NCI-H748 (cell line): ENCODE measurements at regions not wholly inside any gene's neighbourhood (a gene's known extent, or its start where the extent isn't known, plus 50 kb on each side); places are given as distances from the start of the nearest gene placed in this dataset.

ENCODE experiments used
- DNase-seq: peaks from one replicate; lab custom pipeline; 2025; ENCODE audit not compliant: unreplicated experiment; lab: John Stamatoyannopoulos, UW

DNA sequence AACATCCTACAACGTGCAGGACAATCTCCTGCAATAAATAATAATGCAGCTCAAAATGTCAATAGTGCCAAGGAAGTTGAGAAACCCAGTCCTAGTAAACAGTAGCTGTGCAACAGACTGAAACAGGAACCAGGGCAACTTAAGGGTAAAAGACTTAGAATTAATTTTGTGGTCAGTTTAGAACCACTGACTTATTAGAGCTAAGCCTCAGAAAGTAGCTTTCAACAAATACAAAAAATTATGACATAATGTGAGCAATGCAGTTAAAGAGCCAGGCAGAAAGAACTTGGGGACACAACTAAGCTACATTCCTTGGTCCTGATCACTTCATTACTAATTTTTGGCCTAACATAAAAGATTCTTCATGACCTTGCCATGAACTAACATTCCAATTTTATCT lies 195.4 kb downstream of the MACC1 start:
- no peak for DNase-seq

DNA sequence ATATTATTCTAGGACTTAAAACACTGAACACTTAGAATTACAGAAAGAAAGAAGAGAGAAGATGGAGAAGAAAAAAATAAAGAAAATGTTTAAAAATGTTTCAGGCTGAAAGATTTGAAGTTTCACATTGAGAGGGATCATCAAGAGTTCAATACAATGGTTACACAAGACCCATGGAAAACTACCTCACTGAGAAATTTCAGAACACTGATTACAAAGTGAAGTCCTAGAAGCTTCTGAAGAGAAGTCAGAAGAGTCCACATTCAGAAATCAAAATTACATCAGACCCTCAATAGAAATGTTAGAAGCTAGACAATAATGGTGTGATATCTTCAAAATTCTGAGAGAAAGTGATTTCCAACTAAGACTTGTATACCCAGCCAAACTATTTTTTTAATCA lies 196.1 kb downstream of the MACC1 start:
- no peak for DNase-seq

DNA sequence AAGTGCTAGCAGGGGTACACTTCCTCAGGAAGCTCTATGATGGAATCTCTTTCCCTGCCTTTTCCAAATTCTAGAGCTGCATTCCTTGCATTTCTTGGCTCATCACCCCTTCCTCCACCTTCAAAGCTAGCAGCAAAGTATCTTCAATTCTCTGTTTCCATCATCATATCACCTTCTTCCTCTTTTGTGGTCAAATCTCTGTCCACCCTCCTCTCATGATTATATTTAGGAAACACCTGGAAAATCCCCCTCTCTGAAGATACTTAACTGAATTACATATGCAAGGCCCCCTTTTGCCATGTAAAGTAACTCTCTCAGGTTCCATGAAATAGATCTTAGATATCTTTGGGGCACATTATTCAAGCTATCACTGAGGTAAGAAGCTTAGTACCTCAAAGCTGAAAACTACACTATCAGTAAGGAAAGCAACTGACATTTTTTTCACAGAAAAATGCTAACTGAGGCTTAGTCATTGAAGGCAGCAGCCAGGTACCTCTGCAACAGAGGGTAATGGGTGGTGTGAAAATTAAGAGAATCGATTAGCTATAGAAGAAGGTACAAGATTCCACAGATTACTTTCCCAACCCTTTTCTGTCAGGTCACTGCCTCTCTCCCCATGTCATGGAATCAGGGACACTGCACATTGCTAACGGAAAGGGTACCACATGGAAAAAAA lies 197.3 kb downstream of the MACC1 start:
- no peak for DNase-seq

DNA sequence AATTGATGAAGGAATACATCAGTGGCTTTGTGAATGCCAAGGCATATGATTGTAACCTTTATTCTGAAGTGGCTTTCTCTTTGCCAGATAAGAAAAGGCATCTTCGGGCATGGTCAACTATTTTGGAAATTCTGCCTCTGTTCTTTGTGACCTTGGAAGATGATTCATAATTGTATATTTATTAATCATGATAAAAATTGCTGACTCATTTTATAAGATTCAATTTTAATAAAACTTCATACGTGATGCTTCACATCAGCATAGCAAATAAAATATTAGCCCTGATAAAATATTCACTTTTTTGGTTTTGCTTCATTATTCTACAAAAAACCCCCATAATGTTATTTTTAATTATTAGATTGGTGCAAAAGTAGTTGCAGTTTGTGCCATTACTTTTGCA lies 200.5 kb downstream of the MACC1 start:
- no peak for DNase-seq

DNA sequence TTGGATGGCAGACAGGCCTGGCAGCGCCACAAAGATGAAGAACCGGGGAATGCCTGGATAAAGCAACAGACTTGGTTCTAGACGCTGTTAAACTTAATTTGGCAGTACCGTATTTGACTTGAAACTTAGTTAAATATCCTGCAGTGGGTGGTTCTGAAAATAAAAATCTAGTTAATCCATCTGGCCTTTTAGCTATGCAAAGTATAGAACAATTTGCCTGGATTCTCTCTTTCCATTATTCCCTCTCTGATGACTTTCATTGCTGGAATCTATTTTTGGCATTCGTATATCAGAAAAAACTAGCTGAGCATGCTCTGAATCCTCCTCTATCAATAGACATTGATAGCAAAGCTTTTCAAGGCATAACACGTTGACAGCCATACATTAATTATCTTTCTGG lies 203.6 kb downstream of the MACC1 start:
- DNase-seq: no peak

DNA sequence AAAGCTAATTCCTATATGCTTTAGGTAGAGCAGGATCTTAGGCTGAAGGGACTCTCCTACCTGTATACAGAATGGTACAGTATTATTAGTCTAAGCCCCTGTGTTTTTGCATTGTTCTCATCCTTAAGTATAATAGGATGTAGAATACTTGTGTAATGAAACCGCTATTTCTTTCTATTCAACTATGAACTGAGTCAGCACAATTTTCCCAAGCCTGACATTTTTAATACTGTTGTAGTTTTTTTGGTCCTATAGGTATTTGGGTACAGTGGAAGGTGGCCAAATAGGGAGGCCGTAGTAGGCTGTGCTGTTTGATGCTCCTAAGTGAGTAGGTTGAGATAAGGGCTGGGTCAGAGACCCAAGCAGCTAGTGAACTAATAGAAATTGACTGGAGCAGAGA lies 205.1 kb downstream of the MACC1 start:
- DNase-seq: no peak

DNA sequence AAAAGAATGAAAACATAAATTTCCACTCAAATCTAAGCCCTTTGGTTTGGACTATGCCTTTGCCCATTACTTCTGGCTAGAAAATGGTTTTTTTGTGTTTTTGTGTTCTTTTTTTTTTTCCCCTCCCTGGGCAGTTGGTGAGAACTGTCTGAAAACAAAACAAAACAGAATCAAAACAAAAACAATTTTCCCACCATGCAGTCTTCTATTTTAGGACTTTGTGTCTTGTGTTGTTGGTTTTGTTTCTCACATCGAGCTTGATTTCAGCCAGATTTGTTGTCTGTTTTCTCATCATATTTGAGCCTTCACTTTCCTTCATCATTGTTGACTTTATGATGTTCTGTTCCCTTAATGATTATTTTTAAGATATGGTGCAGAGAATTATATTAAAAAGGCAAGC lies 206.3 kb downstream of the MACC1 start:
- no peak for DNase-seq

DNA sequence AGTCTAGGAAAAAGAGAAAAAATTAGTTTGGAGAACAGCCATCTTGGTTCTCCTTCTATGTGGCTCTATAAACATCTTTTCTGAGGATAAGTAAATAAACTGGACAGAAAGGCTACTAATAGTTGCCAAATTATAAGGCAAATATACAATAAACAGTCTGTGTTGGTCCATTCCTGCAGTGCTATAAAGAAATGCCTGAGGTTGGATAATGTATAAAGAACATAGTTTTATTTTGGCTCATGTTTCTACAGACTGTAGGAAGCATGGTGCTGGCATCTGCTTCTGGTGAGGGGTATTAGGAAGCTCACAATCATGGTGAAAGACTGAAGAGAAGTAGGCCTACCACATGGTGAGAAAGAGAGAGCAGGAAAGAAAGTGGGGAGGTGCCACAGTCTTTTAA lies 209.7 kb downstream of the MACC1 start:
- no peak for DNase-seq

DNA sequence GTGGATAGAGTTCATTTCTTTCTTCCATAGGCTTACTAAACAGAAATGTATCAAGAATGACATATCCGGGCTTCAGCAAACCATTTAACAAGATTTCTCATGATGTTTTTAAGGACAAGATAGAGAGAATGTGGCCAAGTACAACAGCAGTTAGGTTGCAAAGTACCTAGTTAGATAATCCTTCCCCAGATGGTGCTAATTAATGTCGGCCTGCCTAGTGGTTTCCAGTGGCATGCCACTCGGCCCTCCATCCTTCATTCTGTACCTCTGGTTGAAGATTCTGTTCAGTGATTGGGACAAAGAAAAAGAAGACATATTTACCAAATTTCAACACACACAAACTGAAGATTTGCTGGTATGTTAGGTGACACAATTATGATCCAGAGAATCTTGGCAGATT lies 212.1 kb downstream of the MACC1 start:
- no peak for DNase-seq

DNA sequence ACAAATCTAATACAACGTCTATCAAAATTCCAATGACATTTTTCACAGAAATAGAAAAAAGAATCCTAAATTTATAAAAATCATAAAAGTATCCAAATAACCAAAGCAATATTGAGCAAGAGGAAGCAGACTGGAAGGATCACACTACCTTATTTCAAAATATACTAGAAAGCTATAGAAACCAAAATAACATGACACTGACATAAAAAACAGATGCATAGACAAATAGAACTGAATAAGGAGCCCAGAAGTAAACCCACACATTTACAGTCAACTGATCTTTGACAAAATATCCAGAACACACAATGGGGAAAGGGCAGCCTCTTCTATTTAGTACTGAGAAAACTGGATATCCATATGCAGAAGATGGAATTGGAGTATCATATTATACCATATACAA lies 217.5 kb downstream of the MACC1 start:
- DNase-seq: no peak

DNA sequence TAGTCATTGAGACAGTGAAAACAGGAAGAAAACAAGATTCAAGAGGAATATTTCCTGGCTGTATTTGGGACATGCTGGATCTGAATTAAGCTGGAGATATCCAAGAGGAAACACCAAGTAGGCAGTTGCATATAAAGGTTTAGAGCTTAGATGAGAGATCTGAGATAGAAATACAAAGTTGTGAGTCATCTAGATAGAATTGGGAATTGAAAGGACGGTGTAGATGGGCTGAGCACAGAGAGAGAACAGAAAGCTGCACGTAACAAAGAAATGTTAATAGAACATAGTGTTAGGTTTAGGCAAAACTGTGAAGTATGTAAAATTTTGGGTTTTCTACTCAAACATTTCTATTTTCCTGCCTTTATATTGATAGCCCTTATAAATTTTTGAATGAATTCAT lies 218.5 kb upstream of the TMEM196 start:
- DNase-seq: no peak

DNA sequence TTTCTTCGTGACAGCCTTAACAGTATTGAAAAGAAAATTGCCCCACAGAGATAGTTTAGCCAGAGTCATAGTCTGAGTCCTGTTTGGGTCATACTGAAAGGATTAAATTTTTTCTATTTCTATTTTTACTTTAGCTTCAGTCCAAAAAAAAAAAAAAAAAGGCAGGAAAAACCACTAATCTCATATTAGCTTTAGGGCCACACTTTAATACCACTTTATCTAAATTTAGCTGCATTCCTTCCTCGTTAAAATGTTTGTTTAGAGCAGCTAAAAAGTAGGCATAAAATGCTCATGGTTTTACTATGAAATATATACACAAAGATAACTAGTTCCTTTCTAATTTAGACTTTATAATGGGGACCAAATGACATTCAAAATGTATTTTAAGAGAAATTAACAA lies 216.5 kb upstream of the TMEM196 start:
- no peak for DNase-seq

DNA sequence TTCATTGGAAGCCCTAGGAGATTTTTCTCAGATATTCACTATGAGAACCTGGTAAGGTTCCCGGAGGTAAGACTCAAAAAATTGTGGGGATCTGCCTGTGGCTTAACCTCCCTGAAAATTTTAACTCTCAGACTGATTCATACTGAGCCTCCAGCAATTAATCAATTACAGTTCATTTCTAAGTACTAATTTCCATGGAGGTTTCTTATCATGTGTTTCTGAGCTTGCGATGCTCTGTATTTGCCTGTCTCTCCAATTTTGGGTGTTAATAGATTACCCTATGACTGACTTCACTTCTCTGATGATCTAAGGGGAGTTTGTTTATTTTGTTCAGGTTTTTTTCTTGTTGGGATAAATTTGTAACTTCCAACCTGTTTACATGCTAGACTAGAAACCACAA lies 215.4 kb upstream of the TMEM196 start:
- DNase-seq: no peak

DNA sequence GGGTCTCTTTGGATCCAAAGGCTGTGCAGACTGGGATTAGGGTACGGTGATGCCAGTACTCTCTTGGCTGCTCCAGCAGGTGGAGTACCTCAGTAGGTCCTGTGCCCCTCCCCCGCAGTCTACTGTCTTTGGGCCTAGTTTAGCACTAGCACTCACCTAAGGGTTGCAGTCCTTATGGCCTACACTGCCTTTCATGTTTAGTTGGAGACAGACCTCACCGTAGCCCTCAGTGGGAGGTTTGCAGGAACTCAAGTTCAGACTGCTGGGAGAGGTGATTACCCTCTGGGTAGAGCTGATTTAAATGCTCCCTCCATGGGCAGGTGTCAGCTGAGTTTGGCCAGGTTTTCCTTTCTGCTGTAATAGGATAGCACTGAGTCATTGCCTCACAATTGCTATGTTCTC lies 210.8 kb upstream of the TMEM196 start:
- peak; percentile 44 for DNase-seq

DNA sequence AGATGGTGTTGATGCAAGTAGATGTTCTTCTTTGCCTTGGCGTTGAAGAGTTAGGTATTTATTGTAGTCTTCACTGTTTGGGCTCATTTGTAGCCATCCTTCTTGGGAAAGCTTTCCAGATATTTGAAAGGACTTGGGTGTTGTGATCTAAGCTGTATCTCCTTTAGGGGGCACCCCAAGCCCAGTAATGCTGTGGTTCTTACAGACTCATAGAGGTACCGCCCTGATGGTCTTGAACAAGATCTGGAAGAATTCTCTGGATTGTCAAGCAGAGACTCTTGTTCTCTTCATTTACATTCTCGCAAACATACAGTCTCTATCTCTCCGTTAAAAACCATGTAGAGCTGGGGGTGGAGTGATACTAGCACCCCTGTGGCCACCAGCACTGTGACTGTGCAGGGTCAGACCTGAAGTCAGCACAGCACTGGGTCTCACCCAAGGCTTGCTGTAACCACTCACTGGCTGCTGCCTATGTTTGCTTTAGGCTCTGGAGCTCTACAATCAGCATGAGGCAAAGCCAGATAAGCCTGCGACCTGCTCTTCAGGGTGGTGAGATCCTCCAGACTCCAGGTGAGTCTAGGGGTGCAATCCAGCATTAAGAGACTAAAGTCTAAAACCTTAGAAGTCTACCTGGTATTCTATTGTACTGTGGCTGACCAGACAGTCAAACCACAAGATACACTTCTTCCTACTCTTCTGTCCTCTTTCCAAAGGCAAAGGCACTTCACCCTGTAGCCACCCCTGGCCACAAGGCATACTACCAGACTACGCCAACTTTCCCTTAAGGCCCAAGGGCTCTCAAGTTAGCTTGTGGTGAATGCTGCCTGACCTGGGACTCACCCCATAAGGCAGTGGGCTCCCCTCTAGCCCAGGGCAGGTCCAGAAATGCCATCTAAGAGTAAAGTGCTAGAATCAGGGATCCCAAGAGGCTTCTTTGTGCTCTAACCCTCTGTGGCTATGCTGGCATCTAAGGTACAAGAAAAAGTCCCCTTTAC lies 209.7 kb upstream of the TMEM196 start:
- DNase-seq: peak; percentile 70

DNA sequence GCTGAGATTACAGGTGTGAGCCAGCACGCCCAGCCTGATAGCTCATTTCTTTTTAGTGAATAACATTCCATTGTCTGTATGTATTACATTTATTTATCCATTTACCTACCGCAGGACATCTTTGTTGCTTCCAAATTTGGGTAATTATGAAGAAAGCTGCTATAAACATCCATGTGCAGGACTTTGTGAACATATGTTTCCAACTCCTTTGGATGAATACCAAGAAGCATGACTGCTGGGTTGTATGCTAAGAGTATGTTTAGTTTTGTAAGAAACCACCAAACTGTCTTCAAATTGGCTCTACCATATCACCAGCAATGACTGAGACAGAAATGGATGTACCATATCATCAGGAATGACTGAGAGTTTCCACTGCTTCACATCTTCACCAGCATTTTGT lies 200.2 kb upstream of the TMEM196 start:
- DNase-seq: no peak

DNA sequence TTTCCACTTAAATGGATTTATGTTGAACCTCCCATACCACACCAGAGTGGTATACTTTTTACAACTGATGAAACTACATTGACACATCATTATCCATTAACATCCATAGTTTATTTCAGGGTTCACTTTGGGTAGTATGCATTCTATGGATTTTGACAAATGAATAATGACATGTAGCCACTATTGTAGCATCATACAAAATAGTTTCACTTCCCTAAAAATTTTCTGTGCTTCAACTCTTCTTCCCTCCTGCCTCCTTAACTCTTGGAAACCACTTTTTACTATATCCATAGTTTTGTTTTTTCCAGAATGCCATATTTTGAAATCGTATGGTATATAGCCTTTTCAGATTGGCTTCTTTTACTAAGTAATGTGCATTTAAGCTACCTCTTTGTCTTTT lies 199.5 kb upstream of the TMEM196 start:
- DNase-seq: no peak

DNA sequence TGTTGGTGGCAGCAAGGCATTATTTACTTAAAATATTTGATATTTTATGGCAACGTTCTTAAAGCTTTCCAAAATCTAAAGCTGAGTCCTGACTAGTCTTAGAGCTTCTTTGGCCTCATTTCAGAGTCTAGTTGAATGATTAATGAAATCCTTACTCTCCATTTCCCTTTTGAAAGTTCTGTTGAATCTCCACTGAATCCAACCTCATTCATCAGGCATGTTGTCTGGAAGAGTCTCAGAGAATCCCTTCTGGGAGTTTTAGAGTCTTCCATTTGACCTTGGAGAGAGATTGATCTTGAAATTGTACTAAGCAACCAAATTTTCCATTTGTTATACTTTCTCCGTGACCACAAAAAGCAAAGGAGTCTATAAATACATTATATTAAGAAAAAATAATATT lies 198.5 kb upstream of the TMEM196 start:
- DNase-seq: no peak

DNA sequence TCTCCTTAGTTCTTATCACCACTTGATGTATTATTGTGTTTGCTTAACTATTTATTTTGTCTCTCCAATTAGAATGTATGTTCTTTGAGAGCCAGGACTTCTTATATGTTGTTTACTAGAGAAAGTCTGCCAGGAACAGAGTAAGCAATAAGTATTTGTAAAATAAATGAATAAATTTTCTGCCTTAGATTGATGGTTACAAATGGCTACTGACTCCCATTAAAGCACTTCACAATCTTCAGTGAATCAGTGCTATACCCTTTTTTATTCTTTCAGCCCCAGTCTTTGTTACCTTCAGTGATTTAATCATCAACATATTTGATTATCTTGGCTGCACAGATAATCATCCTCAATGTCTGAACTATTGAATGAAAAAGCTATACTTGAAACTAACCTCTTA lies 197.1 kb upstream of the TMEM196 start:
- no peak for DNase-seq

DNA sequence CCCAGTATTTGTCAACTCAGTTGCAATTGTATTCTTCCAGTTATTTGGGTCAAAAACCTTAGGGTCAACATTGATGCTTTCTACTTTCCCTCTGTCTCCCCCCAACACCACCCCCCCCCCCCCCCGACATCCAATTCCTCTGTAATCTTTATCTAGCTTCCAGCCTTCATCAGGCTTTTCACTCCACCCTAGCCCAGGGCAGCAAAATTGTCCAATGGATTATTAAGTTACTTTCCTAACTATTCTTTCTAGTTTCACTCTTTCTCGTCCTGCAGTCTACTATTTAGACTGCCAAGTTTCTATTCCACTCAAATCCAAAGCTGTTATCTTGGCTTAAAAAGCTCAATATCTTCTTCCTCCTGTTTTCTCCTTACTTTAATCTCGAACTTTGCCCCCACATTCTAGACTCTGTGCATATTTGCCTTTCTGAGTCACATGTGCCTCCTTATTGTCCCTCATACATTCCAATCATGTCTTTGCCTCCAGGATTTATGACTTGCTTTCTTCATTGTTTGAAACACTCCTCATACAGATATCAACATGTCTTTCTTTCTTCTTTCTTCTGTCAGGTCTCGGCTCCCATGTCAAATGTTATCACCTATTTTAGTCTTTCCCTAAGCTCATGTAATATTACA lies 196.6 kb upstream of the TMEM196 start:
- no peak for DNase-seq

DNA sequence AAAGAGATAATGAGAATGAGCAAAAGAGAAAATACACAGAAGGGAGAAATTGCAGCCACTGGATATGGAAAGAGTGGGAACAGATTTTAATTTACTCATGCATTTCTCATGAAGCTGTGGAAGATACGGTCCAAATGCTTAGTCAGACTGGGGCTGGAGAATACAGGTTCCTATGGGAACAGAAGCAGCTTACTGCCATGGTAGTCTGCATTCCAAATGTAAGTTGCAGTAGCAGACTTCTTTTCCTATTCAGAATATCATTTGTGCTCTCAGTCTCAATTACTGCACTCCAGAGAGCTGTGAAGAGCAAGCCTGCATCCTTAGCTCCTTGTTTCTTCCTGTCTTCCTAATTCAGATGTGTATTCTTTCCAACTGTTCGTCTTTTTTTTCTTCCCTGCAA lies 190.8 kb upstream of the TMEM196 start:
- no peak for DNase-seq

DNA sequence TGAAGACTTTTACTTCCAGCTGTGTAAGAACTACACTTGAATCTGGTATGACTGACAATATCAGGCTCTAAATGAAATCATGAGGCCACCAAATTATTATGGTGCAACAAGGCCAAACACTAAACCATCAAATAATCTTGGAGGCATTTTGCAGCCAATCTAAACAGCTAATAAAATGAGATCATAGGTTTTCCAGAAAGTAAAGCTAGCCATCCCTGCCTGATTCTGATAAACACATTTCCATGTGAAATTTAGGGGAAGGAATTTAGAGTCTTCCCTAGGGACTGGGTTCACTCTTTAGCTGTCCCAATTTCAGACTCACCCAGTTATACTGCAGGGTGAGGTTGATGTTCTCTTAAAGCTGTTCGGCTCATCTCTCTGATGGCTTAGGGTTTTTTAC lies 190.3 kb upstream of the TMEM196 start:
- DNase-seq: no peak
